ENCODE measurements at regions not wholly inside any gene's neighbourhood (a gene's known extent, or its start where the extent isn't known, plus 50 kb on each side); places are given as distances from the start of the nearest gene placed in this dataset.

DNA sequence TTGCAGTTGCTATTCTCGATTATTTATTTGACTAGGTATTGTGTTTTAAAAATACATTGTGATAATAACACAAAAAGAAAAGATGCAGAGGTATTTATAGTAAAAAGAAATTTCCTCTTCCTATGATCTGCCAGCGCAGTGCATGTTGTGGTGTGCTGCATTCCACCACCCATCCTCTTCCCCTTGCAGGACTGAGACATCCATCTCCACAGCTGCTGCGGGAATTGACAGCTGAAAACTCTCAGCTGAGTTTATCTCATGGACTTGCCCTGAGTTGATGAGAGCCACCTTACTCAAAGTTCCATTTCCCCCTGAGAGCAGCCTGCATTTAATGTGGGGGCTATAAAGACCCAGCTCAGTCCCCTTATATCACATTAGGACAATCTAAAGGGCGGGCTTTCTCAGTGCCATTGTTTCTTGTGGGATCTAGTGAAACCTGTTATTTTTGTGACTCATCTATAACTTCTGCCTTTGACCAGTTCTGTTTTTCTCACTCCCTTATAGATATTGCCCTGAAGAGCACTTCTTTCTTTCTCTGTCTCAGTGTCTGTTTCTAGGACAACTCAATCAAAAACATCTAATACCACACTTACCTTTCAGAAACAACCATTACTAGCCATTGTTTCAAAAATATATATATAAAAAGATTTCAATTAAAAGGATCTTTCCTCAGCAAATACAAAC is 698.5 kb downstream of the NR4A2 start:
- Histone ChIP-seq H3K4me1 (ENCODE audit: control insufficient read depth, extremely low read depth, insufficient read depth, low read length) (no peaks in the 10 kb centered on the region), H3K9me3 (ENCODE audit: control insufficient read depth, insufficient read depth, low read depth, low read length) (no peaks in the 10 kb centered on the region), H3K4me2 (ENCODE audit: extremely low read depth, insufficient read depth, low read length) (no peak overlapping the region), H3K4me3 (replicated peaks in 1 of 4; ENCODE audit: control extremely low read depth in 1 of 4, insufficient read depth in 1 of 4, low read depth in 3 of 4, low read length in 4 of 4) (no peak overlapping the region), H3K27me3 (ENCODE audit: control insufficient read depth, insufficient read depth, low read length) (no peaks in the 10 kb centered on the region), H3K9ac (ENCODE audit: insufficient read depth, low read length) (no peak overlapping the region), H3K79me2 (ENCODE audit: control insufficient read depth, insufficient read depth, low read length) (no peaks in the 10 kb centered on the region), H3K27ac (ENCODE audit: insufficient read depth, low read length) (no peak overlapping the region), H2AFZ (ENCODE audit: low read length) (no peak overlapping the region), H3K36me3 (ENCODE audit: control insufficient read depth, insufficient read depth, low read length) (no peaks in the 10 kb centered on the region), H4K20me1 (ENCODE audit: control insufficient read depth, extremely low read depth, insufficient read depth, low read length) (no peaks in the 10 kb centered on the region)
- TF ChIP-seq, protein P1, sequence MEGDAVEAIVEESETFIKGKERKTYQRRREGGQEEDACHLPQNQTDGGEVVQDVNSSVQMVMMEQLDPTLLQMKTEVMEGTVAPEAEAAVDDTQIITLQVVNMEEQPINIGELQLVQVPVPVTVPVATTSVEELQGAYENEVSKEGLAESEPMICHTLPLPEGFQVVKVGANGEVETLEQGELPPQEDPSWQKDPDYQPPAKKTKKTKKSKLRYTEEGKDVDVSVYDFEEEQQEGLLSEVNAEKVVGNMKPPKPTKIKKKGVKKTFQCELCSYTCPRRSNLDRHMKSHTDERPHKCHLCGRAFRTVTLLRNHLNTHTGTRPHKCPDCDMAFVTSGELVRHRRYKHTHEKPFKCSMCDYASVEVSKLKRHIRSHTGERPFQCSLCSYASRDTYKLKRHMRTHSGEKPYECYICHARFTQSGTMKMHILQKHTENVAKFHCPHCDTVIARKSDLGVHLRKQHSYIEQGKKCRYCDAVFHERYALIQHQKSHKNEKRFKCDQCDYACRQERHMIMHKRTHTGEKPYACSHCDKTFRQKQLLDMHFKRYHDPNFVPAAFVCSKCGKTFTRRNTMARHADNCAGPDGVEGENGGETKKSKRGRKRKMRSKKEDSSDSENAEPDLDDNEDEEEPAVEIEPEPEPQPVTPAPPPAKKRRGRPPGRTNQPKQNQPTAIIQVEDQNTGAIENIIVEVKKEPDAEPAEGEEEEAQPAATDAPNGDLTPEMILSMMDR (conservative IDR thresholded peaks at IDR 0.05 in 1 of 2, IDR thresholded peaks at IDR 0.05 in 1 of 2; ENCODE audit: low read depth in 1 of 2, low read length in 2 of 2): no peak
- DNase-seq (ENCODE audit: low read depth in 2 of 2): no peak

DNA sequence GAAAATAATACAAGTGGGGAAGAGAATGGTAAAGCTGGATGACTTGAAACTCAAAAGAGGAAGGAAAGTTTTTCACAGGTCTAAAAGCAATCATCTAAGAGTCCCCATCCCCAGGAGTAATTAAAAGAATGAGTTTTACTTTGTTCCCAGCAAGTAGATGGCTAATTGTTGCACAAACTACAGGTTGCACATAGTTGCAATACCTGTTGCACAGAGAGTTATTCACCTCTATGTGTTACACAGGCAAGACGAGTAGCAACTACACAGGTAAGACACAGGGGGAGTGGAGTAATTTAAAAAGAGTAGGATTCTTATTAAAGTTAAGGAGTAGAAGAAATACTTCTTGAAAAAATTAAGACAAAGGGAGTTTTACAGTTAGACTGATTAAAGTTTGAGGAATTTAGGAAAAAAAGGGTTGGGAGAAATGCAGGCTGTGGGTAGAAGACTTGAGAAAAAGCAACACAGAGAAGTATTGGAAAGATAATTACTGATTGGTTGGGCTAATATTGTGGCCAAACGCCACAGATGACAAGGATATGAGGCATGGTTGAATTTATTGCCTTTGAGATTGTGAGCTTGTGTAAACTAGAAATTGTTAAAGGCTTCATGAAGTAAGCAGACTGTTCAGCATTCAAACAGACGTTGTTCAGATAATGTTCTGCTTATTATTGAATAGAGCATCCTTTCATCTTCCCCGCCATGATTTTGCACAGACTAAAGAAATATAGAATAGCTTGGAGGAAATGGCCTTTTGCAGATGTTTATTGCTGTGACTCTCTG is 699.3 kb downstream of the NR4A2 start:
- Histone ChIP-seq H3K4me2 (ENCODE audit: extremely low read depth, insufficient read depth, low read length) (no peak overlapping the region), H3K4me3 (replicated peaks in 1 of 4; ENCODE audit: control extremely low read depth in 1 of 4, insufficient read depth in 1 of 4, low read depth in 3 of 4, low read length in 4 of 4) (no peak overlapping the region), H3K9ac (ENCODE audit: insufficient read depth, low read length) (no peak overlapping the region), H3K36me3 (ENCODE audit: control insufficient read depth, insufficient read depth, low read length) (no peaks in the 10 kb centered on the region), H3K79me2 (ENCODE audit: control insufficient read depth, insufficient read depth, low read length) (no peaks in the 10 kb centered on the region), H3K27me3 (ENCODE audit: control insufficient read depth, insufficient read depth, low read length) (no peaks in the 10 kb centered on the region), H4K20me1 (ENCODE audit: control insufficient read depth, extremely low read depth, insufficient read depth, low read length) (no peaks in the 10 kb centered on the region), H3K9me3 (ENCODE audit: control insufficient read depth, insufficient read depth, low read depth, low read length) (no peaks in the 10 kb centered on the region), H3K27ac (ENCODE audit: insufficient read depth, low read length) (no peak overlapping the region), H2AFZ (ENCODE audit: low read length) (no peak overlapping the region), H3K4me1 (ENCODE audit: control insufficient read depth, extremely low read depth, insufficient read depth, low read length) (no peaks in the 10 kb centered on the region)
- TF ChIP-seq, protein P1 (conservative IDR thresholded peaks at IDR 0.05 in 1 of 2, IDR thresholded peaks at IDR 0.05 in 1 of 2; ENCODE audit: low read depth in 1 of 2, low read length in 2 of 2): no peak
- TF ChIP-seq EZH2 (IDR thresholded peaks at IDR 0.05; ENCODE audit: low read length, missing control alignments): no peak
- DNase-seq (ENCODE audit: low read depth in 2 of 2): no peak

DNA sequence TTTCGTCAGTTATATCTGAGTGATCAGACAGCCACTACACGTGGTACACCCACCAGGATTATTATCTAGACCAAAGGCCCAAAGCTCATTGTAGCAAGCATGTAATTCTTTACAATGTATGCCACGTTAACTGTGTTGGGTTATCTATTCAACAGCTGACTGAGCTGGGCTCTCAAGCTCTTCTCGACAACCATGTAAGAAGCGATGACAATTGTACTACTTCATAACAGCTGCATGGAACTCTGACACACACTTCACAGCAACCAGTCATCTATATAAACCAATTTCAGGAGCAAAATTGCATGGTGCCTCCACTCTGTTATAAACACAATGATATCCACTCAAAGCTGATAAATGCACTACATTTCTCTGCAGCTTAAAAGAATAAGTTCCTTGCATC is 701.8 kb downstream of the NR4A2 start:
- no peak overlapping the region for H3K27ac ChIP-seq (ENCODE audit: insufficient read depth, low read length)
- no peaks in the 10 kb centered on the region for H3K27me3 ChIP-seq (ENCODE audit: control insufficient read depth, insufficient read depth, low read length)
- no peak overlapping the region for H2AFZ ChIP-seq (ENCODE audit: low read length)
- no peak for DNase-seq (ENCODE audit: low read depth in 2 of 2)
- no peaks in the 10 kb centered on the region for H3K79me2 ChIP-seq (ENCODE audit: control insufficient read depth, insufficient read depth, low read length)
- H3K4me1 ChIP-seq (ENCODE audit: control insufficient read depth, extremely low read depth, insufficient read depth, low read length): no peaks in the 10 kb centered on the region
- TF ChIP-seq, protein P1 (conservative IDR thresholded peaks at IDR 0.05 in 1 of 2, IDR thresholded peaks at IDR 0.05 in 1 of 2; ENCODE audit: low read depth in 1 of 2, low read length in 2 of 2): no peak
- no peak for TF ChIP-seq EZH2 (IDR thresholded peaks at IDR 0.05; ENCODE audit: low read length, missing control alignments)
- no peak overlapping the region for H3K4me2 ChIP-seq (ENCODE audit: extremely low read depth, insufficient read depth, low read length)
- H3K4me3 ChIP-seq (replicated peaks in 1 of 4; ENCODE audit: control extremely low read depth in 1 of 4, insufficient read depth in 1 of 4, low read depth in 3 of 4, low read length in 4 of 4): no peak overlapping the region
- H3K36me3 ChIP-seq (ENCODE audit: control insufficient read depth, insufficient read depth, low read length): no peaks in the 10 kb centered on the region
- H3K9ac ChIP-seq (ENCODE audit: insufficient read depth, low read length): no peak overlapping the region
- H4K20me1 ChIP-seq (ENCODE audit: control insufficient read depth, extremely low read depth, insufficient read depth, low read length): no peaks in the 10 kb centered on the region
- H3K9me3 ChIP-seq (ENCODE audit: control insufficient read depth, insufficient read depth, low read depth, low read length): no peaks in the 10 kb centered on the region

All from fibroblast of lung (primary cell).